ENCODE measurements at regions not wholly inside any gene's neighbourhood (a gene's known extent, or its start where the extent isn't known, plus 50 kb on each side); places are given as distances from the start of the nearest gene placed in this dataset.

DNA sequence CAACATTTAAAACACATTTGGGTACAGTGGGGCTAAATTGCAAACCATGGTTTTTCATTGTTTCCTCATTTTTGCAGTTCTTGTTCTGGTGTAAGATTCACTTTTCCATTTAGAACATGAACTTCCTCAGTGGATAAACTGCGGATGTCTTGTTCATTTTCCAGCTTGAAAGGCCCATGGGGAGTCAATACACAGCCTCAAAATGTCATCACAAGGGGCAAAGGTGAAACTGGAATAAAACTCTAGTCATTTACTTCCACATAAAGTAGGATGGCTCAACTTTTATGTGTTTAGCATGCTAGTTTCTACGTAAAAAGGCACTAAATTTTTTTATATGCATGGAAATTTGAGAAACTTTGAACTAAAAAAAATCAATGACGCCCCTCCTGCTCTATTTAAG, 718.8 kb downstream of the TLR4 start:
- no peak for DNase-seq

DNA sequence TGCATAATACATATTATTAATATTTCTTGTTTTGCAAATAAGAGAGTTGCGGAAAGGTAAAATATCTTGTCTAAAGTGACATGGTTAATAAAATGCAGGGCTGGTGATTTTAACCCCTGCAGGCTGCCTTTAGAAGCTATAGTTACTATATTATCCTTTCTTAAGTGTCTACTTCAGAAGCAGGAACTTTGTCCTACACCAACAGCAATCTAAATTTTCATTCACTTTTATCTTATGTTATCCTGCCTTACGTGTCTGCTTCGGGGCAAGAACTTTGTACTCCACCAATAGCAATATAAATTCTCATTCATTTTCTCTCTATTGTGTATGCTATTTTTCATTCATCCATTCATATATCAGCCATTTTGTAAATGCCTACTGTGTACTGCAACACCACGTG, 719.5 kb downstream of the TLR4 start:
- DNase-seq = no peak

DNA sequence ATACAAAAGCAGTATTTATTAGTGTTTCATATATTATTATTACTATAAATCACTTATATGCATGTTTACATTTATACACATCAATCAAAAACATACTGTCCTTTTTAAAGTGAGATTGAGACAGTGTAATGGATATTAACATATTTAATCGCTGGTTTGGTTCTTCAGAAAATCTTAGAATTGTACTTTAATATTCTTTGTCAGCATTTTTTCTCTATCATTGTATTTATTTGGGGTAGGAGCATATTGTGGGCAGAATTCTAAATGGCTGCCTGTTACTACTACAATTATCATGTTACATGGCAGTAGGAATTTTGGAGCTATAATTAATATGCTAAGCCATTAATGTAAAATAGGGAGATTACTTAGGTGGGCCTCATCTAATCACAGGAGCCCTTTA, 722.6 kb downstream of the TLR4 start:
- no peak for DNase-seq

DNA sequence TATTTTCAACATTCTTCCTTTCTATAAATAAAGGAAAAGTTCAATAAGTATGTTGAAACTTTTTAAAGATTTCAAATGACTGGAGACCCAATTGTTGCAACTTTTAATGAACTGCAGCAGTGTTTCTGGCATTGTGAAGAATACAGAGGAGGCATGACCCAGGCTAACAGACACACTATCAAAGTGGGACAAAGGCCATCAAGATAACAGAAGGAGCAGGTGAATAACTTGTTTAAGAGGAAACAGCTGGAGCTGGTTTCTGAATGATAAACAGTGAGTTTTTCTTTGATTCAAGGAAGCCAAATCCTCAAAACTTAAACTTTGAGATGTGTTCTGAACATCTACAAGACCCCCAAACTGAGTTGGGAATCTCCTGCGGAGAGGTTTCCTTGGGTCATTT, 734.6 kb downstream of the TLR4 start:
- DNase-seq = no peak

DNA sequence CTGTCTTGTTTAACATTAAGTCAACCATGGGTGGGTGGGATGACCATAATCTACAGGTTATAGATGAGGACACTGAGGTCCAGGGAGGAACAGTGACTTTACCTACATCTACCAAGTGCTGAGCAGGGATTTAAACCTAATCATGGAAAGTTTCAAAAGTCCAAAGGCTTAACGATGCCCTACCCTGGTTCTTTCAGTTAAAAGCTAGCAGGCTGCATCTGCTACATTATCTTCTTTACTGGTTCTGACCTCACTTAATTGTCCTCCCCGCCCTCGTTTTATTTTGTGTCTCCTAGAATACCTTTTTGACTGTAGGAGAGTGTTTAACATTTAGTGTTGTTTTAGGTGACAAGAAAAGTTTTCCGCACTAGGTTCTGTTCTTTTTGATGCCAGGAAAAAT, 735.2 kb downstream of the TLR4 start:
- DNase-seq = no peak

DNA sequence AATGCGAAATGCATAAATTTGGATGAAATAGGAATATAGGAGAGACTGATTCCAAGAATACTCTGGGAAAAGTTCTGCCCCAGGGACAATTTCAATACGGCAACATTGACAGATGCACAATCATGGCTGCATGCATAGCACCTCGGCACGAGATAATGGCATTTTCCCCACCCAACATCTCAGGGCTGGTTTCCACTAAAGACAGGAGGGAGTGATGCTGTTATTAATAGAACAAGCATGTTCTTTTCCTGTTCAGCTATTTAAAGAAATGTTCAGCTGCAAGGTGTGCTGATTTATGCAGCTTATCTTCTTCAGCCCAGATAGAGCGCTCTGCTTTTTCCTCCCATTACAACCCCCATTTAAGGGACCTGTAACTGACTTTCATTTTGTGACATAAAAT, 740.2 kb downstream of the TLR4 start:
- no peak for DNase-seq

DNA sequence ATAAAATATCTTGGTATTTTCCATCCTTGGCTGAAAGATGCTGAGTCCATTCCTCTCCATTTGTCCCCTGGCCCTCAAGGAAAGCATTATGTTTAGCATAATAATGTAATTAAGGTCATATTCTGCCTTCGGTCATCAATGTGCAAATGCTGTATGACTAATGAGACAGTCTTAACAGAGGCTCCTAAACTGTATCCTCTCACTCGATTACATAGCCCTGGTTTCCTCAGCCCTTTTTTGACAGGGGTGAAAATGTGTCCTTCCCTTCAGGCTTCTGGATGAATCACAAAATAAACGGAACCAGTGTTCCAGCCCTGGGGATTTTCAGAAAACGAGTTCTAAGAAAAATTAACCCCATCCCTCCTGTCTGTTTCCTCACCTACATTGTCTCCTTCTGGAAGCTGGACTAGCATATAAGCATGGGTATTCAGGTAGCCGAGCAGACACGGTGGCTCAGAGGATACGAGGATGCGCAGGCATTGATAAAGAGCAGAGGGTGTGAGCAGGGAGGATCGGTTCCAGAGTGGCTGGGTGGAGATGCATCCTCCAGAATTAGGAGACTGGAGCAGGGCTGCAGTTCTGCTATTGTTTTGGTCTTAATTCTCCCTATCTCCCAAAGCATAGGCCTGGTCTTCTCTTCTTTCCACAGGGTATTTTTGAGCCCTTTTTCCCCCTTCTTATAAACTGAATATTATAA, 742.9 kb downstream of the TLR4 start:
- no peak for DNase-seq

DNA sequence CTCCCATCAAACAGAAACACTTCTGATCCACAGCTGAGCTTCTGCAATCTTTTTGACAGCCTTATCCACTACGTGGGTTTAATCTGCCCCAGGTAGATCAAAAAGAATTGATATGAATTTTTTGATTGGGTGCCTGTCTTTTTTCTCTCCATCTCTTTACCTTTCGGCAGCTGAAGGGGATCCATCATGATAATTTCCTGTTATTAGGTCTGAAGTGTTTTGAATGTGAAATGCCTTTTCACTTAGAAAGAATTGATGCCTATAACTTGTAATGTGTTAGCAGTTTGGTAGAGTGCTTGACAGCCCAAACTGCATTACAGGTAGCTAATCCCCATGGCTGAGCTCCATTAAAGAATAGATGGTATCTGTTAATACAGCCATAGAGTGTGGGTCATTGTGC, 745.4 kb downstream of the TLR4 start:
- DNase-seq = no peak

DNA sequence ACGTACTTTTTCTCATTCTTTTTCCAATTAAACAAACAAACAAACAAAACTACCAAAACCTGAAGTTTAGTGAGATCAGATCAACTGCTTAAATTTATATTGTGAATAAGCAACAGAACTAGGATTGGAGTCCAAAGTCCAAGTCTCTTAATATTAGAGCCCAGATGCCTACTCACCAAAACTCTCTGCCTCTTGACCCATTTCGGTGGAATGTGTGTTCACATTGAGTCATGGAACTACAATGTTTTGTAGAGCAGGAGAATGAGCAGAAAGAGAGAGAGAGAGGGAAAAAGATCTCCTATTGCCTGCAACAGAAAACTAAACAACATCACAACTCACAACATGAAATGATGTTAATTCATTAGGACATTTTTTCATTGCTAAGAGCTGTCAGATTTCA, 751.1 kb downstream of the TLR4 start:
- DNase-seq = no peak

DNA sequence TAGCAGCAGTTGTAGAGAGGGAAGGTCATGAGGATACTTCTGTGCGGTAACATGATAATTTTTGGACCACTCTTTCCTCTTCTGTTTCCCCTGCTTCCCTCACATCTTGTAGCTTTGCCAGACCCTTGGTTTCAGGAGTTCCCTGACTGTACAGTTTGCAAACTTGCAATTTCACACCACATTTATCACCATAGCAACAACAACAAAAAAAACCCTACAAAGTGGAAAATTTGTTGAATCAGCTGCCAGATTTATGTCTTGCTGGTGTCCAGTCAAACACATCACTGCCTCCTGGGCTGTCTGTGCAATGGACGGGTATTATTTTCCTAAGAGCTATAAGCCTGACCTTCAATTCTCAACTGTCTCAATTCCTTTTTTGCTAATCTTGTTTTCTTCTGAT, 751.6 kb downstream of the TLR4 start:
- no peak for DNase-seq

DNA sequence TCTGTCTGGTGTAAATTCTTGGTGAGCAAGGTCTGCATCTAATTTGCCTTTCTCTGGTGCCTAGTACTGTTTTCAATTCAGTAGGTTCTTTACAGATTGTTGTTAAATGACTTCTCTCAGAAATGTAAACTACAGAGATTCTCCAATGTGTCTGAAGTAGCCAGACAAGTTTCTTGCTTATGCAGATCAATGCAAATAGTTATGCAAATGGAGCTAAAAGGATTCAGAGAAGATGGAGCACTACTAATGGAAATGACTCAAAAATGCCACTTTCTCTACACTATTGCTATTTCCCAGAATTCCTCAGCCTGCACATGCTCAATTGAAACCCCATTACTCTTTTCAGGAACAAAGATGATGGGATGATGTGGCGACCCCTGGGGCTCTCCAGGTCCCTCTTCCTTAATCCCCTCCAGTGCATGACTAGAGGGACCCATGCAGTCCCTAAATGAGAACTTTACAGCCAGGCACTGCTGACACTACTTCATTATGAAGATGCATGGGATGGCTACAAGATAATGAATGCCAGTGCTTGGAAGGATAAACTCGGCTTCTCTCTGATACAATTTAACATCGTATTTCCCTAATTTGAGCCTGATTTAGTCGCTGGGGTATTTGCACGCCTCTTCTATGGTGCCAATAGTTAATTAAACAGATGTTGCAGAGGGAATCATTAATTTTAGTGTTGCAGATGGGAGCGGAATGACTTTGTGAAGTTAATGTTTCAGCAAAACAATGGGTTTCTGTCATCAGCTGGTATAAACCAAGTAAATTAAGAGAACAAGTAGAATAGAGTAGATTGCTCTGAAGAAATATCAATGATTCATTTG, 753.2 kb downstream of the TLR4 start:
- DNase-seq = no peak

DNA sequence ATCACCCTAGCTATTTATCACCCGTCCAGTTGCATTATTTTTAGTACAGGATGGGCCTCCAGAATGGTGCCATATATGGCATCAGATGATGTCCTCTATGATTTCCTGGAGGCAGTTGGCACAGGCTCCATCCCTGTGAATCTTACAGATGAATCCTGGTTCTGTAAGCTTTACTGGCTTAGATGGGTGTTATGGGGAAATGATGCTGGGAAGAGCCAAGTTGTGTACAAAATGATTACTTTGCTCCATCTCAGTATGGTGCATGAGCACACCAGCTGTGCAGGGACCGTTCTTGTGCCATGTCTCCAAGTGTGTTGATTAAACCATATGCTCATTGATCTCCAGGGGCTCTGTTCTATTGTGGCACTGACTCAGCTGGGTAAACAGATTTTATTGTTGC, 755.7 kb downstream of the TLR4 start:
- DNase-seq = peak; percentile 91

DNA sequence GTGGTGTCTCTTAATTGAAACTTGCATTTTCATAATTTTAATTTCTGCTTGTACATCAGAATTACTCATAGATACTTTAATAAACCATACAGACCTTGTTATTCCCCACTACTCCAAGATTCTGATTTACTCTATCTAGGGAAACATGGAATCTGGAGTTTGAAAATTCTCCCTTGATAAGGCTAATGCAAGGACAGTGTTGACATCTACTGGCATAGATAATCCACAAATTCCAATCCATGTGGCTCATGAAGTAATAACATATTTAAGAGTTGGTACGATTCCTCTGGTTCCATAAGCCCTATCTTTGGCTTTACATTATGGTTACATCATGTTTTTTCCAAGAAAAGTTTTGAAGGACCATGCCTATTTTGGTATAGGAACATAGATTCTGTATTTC, 759.2 kb downstream of the TLR4 start:
- no peak for DNase-seq

DNA sequence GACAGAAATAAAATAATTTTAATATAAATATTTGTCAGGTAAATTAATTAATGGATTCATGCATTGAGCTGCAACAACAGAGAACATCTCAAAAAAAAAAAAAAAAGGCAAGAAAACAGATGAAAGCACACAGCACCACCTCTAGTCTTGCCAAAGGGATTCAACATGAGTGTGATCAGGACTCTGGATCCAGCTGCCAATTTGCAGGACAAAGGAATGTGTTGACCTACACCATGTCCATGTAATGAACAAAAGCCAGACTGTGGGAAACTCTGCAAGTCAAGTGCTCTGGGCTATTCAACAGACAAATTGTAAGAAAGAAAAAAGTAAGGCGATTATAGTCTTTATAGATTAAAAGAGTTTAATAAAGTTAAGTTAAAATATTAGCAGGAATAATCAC, 769.3 kb downstream of the TLR4 start:
- DNase-seq = peak; percentile 14

DNA sequence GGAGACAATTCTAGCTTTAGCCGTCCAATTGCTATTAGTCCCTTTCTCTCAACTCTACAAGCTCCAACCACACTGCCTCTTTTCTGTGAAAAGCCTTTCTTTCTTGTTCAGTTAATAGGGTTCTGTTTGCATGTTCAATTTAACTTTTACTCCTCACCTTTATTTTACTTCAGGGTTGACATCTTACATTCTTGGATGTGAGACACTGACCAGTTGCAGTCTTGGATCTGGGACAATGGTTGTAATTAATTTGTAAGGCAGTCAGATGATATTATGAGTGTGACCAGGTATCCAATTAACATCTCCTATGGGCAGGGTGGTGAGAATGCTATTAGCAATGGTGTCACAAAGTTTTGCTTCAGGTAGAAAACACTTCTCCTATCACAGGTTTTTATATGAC, 774.5 kb downstream of the TLR4 start:
- no peak for DNase-seq

DNA sequence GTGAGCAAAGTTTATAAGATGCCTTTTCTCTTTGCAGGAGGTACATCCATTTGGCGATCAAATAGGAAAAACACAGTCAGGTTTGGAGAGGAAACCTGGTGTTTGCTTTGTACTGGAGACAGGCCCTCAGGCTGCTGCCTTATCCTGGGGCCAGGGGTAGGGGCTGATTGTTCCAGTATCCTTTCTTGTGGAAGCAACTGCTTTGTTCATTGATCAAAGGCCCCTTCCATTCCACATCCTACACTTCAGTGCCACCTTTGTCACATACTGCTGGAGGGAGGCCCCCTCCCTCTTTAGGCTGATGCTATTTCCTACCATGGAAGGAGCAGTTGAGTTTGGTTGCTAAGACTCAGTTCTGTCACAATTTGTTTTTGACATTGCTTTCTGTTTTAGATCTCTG, 778.1 kb downstream of the TLR4 start:
- DNase-seq = no peak

DNA sequence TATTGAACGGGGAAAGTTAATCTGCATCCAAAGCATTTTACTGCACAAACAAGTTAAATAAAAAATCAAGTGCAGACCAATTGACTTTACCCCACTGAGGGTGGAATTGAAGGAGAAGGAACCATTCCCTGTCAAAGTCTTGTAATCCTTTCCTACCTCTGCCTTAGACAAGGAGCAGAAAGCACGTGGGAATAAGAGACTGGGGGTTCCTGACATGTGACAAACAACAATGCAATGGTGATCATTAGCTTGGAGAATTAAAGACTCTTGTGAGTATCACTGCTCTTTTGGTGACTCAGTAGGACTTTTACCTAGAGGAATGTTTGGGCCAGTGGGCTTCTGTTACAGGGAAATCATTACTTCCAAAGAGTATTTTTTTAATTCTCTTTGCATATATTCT, 779.5 kb downstream of the TLR4 start:
- no peak for DNase-seq

DNA sequence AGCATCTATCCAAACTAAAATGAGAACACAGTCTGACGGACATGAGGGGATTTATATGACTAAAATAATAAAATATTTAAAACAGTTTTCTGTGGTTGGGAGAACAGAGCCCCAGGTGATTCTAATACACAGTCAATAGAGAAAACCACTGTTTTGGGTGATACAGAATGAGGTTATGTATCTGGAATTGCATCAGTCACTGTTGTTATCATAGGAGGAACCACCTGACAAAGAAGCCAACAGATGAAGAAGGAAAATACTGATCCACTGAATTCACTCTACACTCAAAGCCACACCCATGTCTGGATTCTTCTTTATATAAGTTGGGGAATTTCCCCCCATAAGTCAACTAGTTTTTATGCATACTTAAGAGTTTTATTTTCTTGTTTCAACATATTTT, 799.0 kb downstream of the TLR4 start:
- DNase-seq = no peak

DNA sequence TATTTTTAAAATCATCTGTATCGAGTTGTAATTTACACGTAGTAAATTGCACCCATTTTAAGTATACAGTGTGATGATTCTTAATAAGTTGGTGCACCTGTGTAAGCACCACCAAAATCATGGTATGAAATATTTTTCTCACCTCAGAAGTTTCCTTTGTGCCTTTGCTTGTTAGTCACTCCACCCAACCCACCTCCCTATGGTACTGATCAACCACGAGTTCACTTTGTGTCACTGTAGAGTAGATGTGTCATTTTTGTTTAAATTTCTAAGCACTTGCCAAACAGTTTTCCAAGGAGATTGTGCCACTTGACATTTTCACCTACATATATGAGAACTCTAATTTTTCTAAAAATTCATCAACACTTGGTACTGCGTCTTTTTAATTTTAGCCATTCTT, 806.5 kb downstream of the TLR4 start:
- no peak for DNase-seq

DNA sequence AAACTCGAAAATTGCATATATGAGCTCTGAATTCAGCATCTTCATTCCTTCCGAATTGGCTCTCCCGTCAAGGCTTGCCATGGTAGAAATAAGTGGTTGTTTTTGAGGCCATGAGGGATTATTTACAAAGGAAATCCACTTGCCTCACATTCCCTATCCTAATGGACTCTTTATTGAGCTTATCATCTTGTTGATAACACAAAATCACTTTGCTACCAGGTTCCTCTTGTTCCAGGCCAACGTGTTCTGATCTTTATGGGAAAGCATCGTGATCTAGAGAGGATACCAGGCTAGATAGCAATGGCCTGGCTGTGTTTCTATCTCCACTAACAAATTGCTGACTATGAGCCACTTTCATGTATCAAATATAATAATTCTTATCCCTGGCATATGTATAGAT, 811.7 kb downstream of the TLR4 start:
- no peak for DNase-seq

DNA sequence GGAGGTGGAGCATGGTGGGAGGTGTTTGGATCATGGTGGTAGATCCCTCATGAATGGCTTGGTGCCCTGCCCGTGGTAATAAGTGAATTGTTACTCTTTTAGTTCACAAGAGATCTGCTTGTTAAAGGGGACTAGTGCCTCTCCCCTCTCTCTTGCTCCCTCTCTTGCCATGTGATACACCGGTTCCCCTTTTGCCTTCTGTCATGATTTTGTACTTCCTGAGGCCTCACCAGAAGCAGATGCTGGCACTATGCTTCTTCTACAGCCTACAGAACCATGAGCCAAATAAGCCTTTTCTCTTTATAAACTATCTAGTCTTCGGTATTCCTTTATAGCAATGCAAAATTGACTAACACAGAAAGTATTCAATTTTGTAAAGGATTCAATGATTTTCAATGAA, 817.1 kb downstream of the TLR4 start:
- no peak for DNase-seq

DNA sequence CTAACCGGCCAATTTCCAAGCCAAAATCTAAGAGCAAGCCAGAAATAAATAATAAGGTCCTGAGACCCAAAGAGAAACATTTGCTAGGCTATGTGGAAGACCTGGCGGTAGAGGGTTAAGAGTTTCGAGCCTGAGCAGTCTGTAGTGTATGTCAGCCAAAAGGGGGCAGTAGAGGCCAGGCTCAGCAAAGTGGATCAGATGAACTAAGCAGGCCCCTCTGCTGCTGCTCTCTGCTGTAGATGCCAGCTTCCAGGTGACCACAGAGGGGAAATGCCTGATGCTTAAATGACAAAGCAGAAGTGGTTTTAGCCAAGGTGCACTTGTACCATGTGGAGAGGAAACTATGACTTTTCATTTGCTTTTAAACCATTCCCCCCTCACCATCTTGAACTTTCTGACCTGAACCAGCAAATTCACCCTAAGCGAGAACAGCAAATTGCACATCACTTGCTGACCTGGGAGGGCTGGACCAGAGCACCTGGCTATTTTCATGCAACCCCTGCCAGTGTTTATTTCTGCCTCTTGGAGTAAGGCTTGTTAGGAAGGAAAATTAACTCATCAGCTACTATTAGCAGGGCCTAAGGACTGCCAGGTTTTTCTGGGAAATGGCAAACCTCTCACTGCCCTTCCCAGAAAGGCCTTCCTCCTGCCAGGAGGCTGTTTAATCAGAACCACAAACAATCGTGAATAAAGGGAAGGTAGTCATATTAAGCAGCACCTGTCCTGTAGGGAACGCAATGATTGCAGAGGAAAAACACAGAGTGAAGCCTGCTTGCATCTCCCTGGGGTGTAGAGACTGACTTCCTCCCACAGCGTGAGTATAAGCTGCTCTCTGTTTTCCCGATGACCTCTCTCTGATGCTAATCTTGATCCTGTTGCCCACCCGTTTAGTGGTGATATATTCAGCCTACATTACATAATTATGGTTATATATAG, 818.2 kb downstream of the TLR4 start:
- DNase-seq = peak; percentile 14

DNA sequence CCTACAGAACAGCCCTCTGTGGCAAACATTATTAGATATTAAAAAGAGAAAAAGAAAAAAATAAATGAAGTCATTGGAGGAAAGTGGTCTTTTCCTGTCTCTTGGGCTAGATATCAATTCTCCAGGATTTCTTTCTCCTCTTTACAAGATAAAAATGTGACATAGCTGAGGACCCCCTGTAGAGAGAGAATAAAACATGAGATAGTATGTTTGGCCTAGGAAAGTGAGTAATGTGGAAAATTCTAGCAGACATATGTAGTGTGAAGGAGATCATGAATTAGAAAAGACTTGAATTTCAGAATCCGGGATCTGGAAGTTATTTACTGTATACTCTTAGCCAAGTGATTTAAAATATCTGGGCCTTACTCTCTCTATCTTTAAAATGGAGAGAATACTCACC, 823.1 kb downstream of the TLR4 start:
- no peak for DNase-seq

DNA sequence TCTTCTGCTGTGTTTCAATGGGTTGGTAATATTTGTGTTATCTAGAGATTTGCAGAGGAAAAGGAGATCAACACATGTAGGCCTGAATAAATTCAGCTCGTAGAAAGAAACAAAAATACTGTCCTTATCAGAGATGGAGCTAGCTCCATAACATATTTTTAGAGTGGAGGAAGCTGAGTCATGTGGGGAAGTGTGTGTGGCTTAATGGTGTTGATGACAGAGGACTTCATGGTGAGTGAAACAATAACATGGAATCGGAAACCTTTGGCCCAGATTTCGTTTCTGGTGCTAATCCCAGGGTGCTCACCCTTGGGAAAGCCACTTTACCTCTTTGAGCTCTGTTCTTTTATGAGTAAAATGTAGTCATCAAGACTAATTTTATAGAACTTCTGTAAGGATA, 825.0 kb downstream of the TLR4 start:
- no peak for DNase-seq
